Upper lobe of left lung (tissue), 4 donors: ENCODE measurements at regions not wholly inside any gene's neighbourhood (a gene's known extent, or its start where the extent isn't known, plus 50 kb on each side); places are given as distances from the start of the nearest gene placed in this dataset.

ENCODE experiments used
- POLR2A ChIP-seq, 4 donors: fragments of 450-650 bp; IDR thresholded peaks; one replicate each; pipeline ENCODE4 v1.5.1; 2016 to 2017; ENCODE audit warnings: antibody characterized with exemption in 4 of 4, mild to moderate bottlenecking in 2 of 4
- TF ChIP-seq, protein P1 (sequence below), 6 experiments: fragments of 450-650 bp in 4 of 6; fragments of 200-600 bp in 2 of 6; sonication (generic) in 2 of 6; IDR thresholded peaks; one replicate each; pipeline ENCODE4 v1.5.1; 2016 to 2019; ENCODE audit warnings: antibody characterized with exemption in 6 of 6

DNA sequence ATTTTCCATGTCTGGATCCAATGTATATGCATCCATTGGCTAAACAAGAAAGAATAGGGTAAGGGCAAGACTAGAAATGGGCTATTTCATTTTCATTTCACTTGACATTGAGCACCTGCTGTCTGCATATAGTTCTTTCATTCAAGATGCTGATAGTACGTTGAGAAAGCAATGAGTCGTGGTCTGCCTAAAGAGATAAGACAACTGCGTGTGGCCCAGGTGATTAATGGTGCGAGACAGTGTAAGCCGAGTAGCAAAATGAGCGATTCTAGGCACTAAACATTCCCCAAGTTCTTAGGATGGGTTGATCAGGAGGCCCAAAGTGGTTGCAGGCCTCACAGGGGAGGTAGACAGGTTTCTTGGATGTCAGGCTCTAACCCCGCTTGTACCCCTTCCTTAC is 235.4 kb downstream of the PDCD6IP start:
- TF ChIP-seq, protein P1, sequence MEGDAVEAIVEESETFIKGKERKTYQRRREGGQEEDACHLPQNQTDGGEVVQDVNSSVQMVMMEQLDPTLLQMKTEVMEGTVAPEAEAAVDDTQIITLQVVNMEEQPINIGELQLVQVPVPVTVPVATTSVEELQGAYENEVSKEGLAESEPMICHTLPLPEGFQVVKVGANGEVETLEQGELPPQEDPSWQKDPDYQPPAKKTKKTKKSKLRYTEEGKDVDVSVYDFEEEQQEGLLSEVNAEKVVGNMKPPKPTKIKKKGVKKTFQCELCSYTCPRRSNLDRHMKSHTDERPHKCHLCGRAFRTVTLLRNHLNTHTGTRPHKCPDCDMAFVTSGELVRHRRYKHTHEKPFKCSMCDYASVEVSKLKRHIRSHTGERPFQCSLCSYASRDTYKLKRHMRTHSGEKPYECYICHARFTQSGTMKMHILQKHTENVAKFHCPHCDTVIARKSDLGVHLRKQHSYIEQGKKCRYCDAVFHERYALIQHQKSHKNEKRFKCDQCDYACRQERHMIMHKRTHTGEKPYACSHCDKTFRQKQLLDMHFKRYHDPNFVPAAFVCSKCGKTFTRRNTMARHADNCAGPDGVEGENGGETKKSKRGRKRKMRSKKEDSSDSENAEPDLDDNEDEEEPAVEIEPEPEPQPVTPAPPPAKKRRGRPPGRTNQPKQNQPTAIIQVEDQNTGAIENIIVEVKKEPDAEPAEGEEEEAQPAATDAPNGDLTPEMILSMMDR (IDR thresholded peaks at IDR 0.05): no peak
- no peak for TF ChIP-seq POLR2A (IDR thresholded peaks at IDR 0.05)
